RWPE1 (cell line): ENCODE measurements at regions not wholly inside any gene's neighbourhood (a gene's known extent, or its start where the extent isn't known, plus 50 kb on each side); places are given as distances from the start of the nearest gene placed in this dataset.
A peak's percentile ranks its signal among the peaks of the same experiment; 100 is the strongest.

ENCODE experiments used
- CTCF ChIA-PET: fragments of 350-600 bp; sonication (Branson Sonifier 250); formaldehyde crosslinking; extraction: SDS; loops from one replicate; lab custom pipeline; 2021; lab: Yijun Ruan, JAX
- POLR2A ChIA-PET: fragments of 400-600 bp; formaldehyde crosslinking; extraction: SDS; loops from one replicate; lab custom pipeline; 2020; ENCODE audit warnings: antibody characterized with exemption; ENCODE audit not compliant: low non-redundant PET; lab: Yijun Ruan, JAX
- DNase-seq: peaks from one replicate; pipeline ENCODE4 v3.0.0; 2012; ENCODE audit warnings: low spot score
- H3K27ac ChIP-seq: fragments of 450-650 bp; 2 replicates; pipeline ENCODE4 v1.5.1; 2017
- CTCF ChIP-seq: fragments of 450-650 bp; conservative IDR thresholded peaks from 2 replicates; pipeline ENCODE4 v1.5.1; 2017; ENCODE audit warnings: low read depth, mild to moderate bottlenecking

- POLR2A ChIA-PET = no interaction called here
Measured at GRCh38 chr18:78639006-78639950, 340.3 kb upstream of the SALL3 start.

GRCh38 chr18:78640246-78640995 is 339.2 kb upstream of the SALL3 start:
- ChIA-PET POLR2A (no interaction called here), CTCF (no interaction called here)
- DNase-seq = no peak
- TF ChIP-seq CTCF = no peak
- H3K27ac ChIP-seq = no peak overlapping the region

More at GRCh38 chr18:78639006-78639950, 340.3 kb upstream of the SALL3 start:
- CTCF ChIA-PET = no interaction called here
- DNase-seq = peak; percentile 10
- peak overlapping the region; percentile 82 for H3K27ac ChIP-seq
- no peak for TF ChIP-seq CTCF

GRCh38 chr18:78641689-78642231 is 337.9 kb upstream of the SALL3 start:
- TF ChIP-seq CTCF = no peak
- no peak for DNase-seq
- ChIA-PET CTCF (no interaction called here), POLR2A (no interaction called here)
- H3K27ac ChIP-seq = no peak overlapping the region

GRCh38 chr18:78642296-78642951 is 337.2 kb upstream of the SALL3 start:
- ChIA-PET POLR2A (no interaction called here), CTCF (no interaction called here)
- no peak for DNase-seq
- TF ChIP-seq CTCF = no peak
- H3K27ac ChIP-seq = no peak overlapping the region

- POLR2A ChIA-PET = no interaction called here
- no peak overlapping the region for H3K27ac ChIP-seq
- TF ChIP-seq CTCF = no peak
- no peak for DNase-seq
- CTCF ChIA-PET = no interaction called here
Measured at GRCh38 chr18:78643004-78643403, 336.6 kb upstream of the SALL3 start.

GRCh38 chr18:78643981-78644380 is 335.6 kb upstream of the SALL3 start:
- DNase-seq = no peak
- TF ChIP-seq CTCF = no peak
- H3K27ac ChIP-seq = no peak overlapping the region
- ChIA-PET CTCF (no interaction called here), POLR2A (no interaction called here)
